Prostate gland (tissue), 2 donors: ENCODE measurements at regions not wholly inside any gene's neighbourhood (a gene's known extent, or its start where the extent isn't known, plus 50 kb on each side); places are given as distances from the start of the nearest gene placed in this dataset.

Experiments
- DNase-seq: peaks from one replicate; pipeline ENCODE4 v3.0.0-alpha.2; 2019; ENCODE audit warnings: low spot score
- H3K27ac ChIP-seq, 2 donors: fragments of 200-600 bp; sonication (generic); 2 replicates each; pipeline ENCODE4 v1.5.1; 2017 to 2019
- H3K27me3 ChIP-seq: fragments of 200-600 bp; sonication (generic); replicated peaks from 2 replicates; pipeline ENCODE4 v1.5.1; 2019; ENCODE audit not compliant: insufficient read depth
- H3K36me3 ChIP-seq, 2 donors: fragments of 200-600 bp; sonication (generic); 1 replicate in 1 of 2; 2 replicates in 1 of 2; pipeline versions ENCODE4 v1.5.1 to v1.8.1; 2017 to 2019
- H3K4me1 ChIP-seq: fragments of 200-600 bp; sonication (generic); replicated peaks from 2 replicates; pipeline ENCODE4 v1.5.1; 2019
- H3K4me3 ChIP-seq, 2 donors: fragments of 200-600 bp; sonication (generic); 2 replicates each; pipeline ENCODE4 v1.5.1; 2017 to 2019
- H3K9me3 ChIP-seq: fragments of 200-600 bp; sonication (generic); 2 replicates; pipeline ENCODE4 v1.5.1; 2017
- POLR2A ChIP-seq: fragments of 450-650 bp; IDR thresholded peaks from one replicate; pipeline ENCODE4 v1.6.1; 2016; ENCODE audit warnings: antibody characterized with exemption, mild to moderate bottlenecking
- POLR2AphosphoS5 ChIP-seq: sonication (generic); formaldehyde crosslinking; IDR thresholded peaks from one replicate; pipeline ENCODE4 v1.6.1; 2017; ENCODE audit warnings: antibody characterized with exemption
- WGBS: methylation state at CpG from one replicate; pipeline ENCODE4 v1.1.5; 2018; 5-methylcytosine and 5-hydroxymethylcytosine counted together
- intact Hi-C: fragments of 100-400 bp; cut with DNase I; formaldehyde crosslinking; loops from one replicate; pipeline ENCODE4 v1.14.2; 2022
- TF ChIP-seq, protein P1 (sequence below), 4 experiments: fragments of 200-600 bp in 2 of 4; fragments of 450-650 bp in 2 of 4; sonication (generic) in 2 of 4; IDR thresholded peaks; 1 replicate in 3 of 4; 2 replicates in 1 of 4; pipeline ENCODE4 v1.5.1; 2016 to 2019; ENCODE audit warnings: antibody characterized with exemption in 4 of 4, mild to moderate bottlenecking in 2 of 4, moderate library complexity in 2 of 4

DNA sequence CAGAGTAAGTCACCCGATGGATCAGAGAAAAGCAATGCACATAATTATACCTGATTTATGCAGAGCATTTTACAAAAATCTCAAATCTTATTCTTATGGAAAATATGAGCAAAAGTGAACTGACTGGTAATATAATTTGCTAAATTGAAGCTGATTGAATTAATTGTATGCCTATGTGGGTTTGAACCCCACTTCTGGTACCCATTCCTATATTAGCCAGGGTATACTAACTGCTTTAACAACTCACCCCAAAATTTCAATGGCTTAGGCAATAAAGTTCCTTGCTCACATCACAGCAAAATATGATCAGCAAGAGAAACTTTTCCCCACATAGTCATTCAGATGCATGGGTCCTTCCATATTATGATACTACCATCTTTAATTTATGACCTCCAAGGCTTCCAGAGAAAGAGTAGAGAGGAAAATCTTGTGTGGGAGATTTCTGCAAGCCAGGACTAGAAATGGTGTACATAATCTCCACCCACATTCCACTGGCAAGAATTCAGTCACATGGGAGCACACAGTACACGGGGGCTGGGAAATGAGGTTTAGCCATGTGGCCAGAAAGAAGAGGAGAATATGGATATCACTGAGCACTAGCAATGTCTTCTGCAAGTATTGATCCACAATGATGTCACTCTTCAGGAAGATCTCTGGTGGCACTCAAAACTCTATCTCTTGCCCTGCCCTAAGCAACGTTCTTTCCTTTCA is 640.7 kb downstream of the BCOR start:
- Histone ChIP-seq H3K27me3 (no peaks in the 10 kb centered on the region), H3K4me3 (no peak overlapping the region), H3K4me1 (no peaks in the 10 kb centered on the region), H3K9me3 (no peaks in the 10 kb centered on the region), H3K36me3 (no peaks in the 10 kb centered on the region), H3K27ac (no peak overlapping the region)
- WGBS, result 48% methylated on average over 3 of the region's 3 CpGs
- no peak for DNase-seq
- TF ChIP-seq POLR2A (no peak), POLR2AphosphoS5 (no peak)
- TF ChIP-seq, protein P1, sequence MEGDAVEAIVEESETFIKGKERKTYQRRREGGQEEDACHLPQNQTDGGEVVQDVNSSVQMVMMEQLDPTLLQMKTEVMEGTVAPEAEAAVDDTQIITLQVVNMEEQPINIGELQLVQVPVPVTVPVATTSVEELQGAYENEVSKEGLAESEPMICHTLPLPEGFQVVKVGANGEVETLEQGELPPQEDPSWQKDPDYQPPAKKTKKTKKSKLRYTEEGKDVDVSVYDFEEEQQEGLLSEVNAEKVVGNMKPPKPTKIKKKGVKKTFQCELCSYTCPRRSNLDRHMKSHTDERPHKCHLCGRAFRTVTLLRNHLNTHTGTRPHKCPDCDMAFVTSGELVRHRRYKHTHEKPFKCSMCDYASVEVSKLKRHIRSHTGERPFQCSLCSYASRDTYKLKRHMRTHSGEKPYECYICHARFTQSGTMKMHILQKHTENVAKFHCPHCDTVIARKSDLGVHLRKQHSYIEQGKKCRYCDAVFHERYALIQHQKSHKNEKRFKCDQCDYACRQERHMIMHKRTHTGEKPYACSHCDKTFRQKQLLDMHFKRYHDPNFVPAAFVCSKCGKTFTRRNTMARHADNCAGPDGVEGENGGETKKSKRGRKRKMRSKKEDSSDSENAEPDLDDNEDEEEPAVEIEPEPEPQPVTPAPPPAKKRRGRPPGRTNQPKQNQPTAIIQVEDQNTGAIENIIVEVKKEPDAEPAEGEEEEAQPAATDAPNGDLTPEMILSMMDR (IDR thresholded peaks at IDR 0.05), result no peak
- intact Hi-C loops, result no loop called here

DNA sequence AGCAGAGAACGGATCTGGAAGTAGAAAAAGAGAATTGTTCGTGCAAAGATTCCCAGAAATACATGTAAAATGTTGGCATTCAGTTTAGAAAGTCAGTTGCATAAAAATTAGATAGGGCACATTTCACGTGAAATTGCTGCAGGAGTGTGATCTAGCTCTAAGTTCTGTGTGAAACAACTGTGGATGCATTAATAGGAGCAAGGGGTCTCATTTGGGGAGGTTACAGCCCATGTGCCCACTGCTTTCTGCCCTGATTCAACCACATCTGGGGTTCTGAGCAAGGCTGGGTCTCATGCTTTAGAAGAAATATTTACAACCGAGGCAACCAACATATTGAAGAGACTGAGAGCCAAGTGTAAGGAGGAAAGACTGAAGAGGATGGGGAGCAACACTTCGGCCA is 639.0 kb downstream of the BCOR start:
- H3K4me3 ChIP-seq, result no peak overlapping the region
- H3K9me3 ChIP-seq, result no peaks in the 10 kb centered on the region
- H3K36me3 ChIP-seq, result no peaks in the 10 kb centered on the region
- TF ChIP-seq POLR2AphosphoS5 (no peak), POLR2A (no peak)
- TF ChIP-seq, protein P1 (IDR thresholded peaks at IDR 0.05), result no peak
- WGBS, result 91% methylated on average over 5 of the region's 5 CpGs
- intact Hi-C loops, result no loop called here
- H3K27ac ChIP-seq, result no peak overlapping the region
- DNase-seq, result no peak
- H3K27me3 ChIP-seq, result no peaks in the 10 kb centered on the region
- no peaks in the 10 kb centered on the region for H3K4me1 ChIP-seq

DNA sequence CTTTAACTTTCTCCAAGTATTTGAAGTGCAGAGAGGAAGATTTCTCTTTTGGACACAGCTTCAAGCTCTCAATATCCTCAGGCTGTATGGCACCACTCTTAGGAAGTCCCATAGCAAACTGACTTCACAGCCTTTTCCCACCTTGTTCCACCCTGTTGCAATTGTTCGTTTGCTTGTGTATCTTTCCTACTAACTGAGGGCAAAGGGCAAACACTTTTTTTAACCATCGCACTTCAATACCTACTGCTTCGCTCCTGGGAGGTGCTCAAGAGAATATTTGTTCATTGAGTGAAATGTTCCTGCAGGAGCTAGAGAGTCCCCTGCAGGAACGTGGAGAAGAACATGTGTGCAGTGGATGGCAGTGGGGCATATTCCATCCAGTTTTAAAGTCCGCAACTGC is 638.6 kb downstream of the BCOR start:
- intact Hi-C loops, result no loop called here
- Histone ChIP-seq H3K4me1 (no peaks in the 10 kb centered on the region), H3K36me3 (no peaks in the 10 kb centered on the region), H3K27me3 (no peaks in the 10 kb centered on the region), H3K4me3 (no peak overlapping the region), H3K27ac (no peak overlapping the region), H3K9me3 (no peaks in the 10 kb centered on the region)
- 79% methylated on average over 5 of the region's 5 CpGs for WGBS
- no peak for DNase-seq
- TF ChIP-seq, protein P1 (IDR thresholded peaks at IDR 0.05), result no peak
- TF ChIP-seq POLR2AphosphoS5 (no peak), POLR2A (no peak)

DNA sequence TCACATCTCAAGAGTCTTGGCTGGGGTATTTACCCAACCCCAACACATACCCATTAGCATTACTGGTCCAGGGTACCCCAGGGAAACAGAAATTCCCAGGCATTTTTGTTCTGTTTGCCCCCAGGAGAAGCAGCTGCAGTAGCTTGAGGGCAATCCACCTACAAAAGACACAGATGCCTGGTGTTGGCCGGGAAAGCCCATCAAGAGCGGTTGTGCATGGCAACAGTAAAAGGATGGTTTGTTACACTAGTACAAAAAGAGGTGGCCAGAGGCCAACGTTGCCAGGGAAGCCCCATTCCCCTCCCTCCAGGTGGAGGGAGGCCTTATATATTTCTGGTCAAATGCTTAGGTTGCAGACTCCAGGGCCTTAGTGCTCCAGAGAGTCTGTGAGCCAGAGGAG is 637.8 kb downstream of the BCOR start:
- H3K4me3 ChIP-seq, result no peak overlapping the region
- intact Hi-C loops, result no loop called here
- WGBS, result 42% methylated on average over 3 of the region's 3 CpGs
- no peaks in the 10 kb centered on the region for H3K9me3 ChIP-seq
- DNase-seq, result no peak
- no peaks in the 10 kb centered on the region for H3K27me3 ChIP-seq
- no peak overlapping the region for H3K27ac ChIP-seq
- H3K36me3 ChIP-seq, result no peaks in the 10 kb centered on the region
- no peaks in the 10 kb centered on the region for H3K4me1 ChIP-seq
- TF ChIP-seq POLR2A (no peak), POLR2AphosphoS5 (no peak)
- TF ChIP-seq, protein P1 (IDR thresholded peaks at IDR 0.05), result no peak

DNA sequence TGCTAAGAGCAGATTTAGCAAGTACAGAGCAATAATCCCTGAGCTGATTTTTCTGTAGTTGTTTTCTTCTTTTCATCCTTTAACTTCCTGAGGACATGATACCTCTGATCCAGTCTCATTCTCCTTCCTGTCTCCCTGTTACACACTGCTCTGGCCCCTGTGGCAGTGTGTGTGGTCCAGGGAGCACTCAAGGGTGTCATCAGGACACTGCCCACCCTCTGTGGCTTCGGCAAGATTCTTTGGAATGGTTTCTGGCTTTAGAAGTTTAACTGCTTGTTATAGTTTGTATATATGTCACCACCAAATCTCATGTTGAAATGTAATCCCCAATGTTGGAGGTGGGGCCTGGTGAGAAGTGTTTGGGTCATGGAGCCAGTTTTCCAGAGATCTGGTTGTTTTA is 637.3 kb downstream of the BCOR start:
- H3K9me3 ChIP-seq, result no peaks in the 10 kb centered on the region
- no peak for DNase-seq
- H3K4me3 ChIP-seq, result no peak overlapping the region
- H3K4me1 ChIP-seq, result no peaks in the 10 kb centered on the region
- H3K27me3 ChIP-seq, result no peaks in the 10 kb centered on the region
- H3K36me3 ChIP-seq, result no peaks in the 10 kb centered on the region
- WGBS, result 40% methylated on average over 1 of the region's 1 CpG
- no peak for TF ChIP-seq POLR2AphosphoS5
- TF ChIP-seq POLR2A, result no peak
- TF ChIP-seq, protein P1 (IDR thresholded peaks at IDR 0.05), result no peak
- intact Hi-C loops, result no loop called here
- H3K27ac ChIP-seq, result no peak overlapping the region
